NCI-H1436 treated with DMSO at 0.1 percent for 48 hours (cell line): ENCODE measurements at regions not wholly inside any gene's neighbourhood (a gene's known extent, or its start where the extent isn't known, plus 50 kb on each side); places are given as distances from the start of the nearest gene placed in this dataset.
"Not testable (repeated sequence)": the region's sequence is repeated elsewhere in the genome, so short reads cannot be mapped to it uniquely, and the experiment has no call there.

Experiments used
- DNase-seq: peaks from one replicate; lab custom pipeline; 2025; lab: John Stamatoyannopoulos, UW

DNA sequence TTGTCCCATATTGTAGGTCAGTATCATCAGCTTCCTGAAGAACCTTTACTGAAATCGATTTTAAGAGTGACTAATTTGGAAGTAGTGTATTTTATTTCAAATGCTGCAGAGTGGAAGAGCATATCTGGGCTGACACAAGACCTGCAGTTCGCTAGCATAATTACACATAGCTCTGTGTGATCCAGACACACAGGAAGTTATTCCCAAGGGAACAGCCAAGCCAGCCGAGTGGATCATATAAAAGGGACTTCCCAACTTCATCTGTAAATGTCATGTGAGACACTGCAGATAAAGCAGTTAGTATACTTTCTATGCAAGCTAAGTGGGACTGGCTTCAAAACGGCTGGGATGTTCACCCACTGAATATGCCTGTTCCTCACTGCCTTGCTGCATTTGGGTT is 760.4 kb downstream of the SLITRK1 start:
- no peak for DNase-seq

- DNase-seq = no peak
Observed at GRCh38 chr13:83117046-83117445, 765.2 kb downstream of the SLITRK1 start.

GRCh38 chr13:83101574-83102247 is 780.6 kb downstream of the SLITRK1 start:
- not testable (repeated sequence) for DNase-seq

DNA sequence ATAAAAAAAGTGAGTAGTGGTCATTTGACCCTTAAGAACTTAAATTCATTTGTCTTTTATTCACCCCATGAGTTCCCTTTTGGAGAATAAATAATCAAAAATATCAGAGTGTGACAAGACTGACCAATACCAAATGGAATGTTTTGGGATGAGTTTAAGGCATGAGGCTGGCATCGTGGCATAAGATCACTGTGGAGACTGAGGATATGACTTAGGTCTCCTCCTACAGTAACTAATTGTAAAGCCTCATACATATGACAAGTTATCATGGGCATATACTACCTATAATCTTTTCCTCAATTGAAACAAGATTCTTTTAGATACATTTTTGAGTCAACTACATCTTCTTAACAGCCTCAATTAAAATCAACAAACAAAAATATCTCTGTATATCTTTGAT is 782.0 kb downstream of the SLITRK1 start:
- no peak for DNase-seq

- DNase-seq = no peak
Observed at GRCh38 chr13:83088858-83089257, 793.4 kb downstream of the SLITRK1 start.

GRCh38 chr13:83086948-83087347 is 795.3 kb downstream of the SLITRK1 start:
- DNase-seq = no peak

GRCh38 chr13:83086088-83086487 is 796.2 kb downstream of the SLITRK1 start:
- DNase-seq = no peak

- no peak for DNase-seq
Observed at GRCh38 chr13:83085186-83085900, 796.9 kb downstream of the SLITRK1 start.

DNA sequence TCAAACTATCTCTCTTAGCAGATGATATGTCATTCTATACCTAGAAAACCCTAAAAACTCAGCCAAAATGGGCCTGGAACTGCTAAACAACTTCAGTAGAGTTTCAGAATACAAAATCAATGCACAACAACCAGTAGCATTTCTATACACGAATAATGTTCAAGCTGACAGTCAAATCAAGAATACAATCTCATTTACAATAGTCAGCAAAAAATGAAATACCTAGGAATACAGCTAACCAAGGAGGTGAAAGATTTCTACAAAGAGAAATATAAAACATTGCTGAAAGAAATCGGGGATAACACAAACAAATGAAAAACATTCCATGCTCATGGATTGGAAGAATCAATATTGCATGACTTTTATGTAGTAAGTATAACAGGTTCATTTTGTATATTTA is 804.8 kb downstream of the SLITRK1 start:
- no peak for DNase-seq

- DNase-seq = not testable (repeated sequence)
Observed at GRCh38 chr13:83073930-83074329, 808.3 kb downstream of the SLITRK1 start.

- no peak for DNase-seq
Observed at GRCh38 chr13:83065108-83065507, 817.2 kb downstream of the SLITRK1 start.

DNA sequence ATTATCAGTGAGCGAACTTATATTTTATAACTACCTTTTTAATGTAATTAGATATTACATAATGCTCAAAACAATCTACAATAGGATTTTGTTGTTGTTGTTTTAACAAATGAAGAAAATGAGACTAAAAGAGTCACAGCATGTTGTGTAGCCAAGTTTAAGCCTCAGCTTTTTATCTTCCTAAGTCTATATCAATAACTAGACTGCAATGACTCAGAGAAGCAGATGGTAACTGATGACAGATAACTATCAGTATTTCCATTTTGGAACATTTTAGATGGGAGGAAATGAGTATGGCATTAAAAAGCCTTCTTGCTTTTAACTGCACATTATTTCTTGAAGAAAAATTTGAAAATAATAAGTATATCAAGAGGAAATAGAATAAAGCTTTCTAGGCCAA is 825.2 kb downstream of the SLITRK1 start:
- no peak for DNase-seq

DNA sequence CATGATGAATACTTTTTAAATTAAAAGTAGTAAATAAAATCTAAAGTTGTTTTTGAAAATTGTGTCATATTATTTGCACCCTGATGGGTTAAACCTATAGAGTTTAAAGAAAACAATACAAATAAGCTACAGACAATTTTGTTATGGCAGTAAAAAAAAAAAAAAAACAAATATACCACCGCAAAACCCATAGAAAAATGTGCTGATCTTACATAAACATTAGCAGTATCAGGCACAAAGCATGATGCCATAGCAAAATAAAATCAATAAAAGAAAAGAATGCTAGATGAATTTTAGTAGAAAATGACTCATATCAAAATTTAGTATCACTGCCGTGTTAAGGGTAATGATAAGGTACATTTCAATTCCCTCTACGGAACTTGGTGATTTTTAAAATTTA is 826.0 kb downstream of the SLITRK1 start:
- no peak for DNase-seq

DNA sequence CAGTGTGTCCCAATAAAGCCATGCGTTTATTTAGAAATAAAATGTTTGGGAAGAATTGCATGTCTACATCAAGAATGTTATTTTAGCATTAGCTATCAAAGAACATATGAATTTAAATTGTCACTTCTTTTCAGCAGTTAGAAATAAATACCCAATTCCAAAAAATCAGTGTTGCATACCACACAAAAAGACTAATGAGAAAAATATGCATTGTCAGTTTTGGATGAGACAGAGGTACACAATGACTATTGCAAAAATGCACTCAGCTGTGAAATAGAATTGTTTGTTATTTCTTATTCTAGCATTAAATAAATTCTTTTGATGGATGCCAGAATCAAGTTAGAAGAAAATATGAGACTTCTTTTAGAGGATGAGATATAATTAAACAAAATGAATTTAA is 833.9 kb downstream of the SLITRK1 start:
- DNase-seq = no peak

DNA sequence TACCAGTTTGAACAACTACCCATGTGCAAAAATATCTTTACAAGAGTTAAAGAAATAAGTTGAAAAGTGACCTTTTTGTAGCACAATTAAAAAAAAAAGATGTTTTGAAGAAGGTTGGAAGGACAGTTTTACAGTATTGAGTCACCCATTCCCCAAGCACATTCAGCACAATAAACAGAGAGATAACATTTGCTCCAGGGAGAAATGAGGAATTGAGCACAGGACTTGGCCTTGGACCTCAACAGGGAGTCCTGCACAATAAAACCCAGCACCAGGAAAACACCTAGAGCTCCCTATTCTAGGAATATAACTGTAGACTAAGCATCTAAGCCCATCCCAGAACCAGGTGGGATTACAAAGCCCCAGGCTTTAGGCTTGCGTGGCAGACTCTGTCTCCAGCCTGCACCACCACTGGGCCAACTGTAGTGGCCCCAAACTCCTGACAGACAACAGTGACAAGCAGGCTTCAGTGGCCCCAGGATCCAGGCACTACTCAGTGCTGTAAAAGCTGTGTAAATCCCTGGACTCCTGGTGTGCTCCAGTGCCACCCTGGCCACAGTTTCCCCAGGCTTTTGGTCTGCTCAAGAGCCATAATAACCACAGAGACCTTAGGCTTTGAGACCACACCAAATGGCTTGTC is 857.2 kb downstream of the SLITRK1 start:
- DNase-seq = no peak

- DNase-seq = no peak
Observed at GRCh38 chr13:83024232-83024631, 858.0 kb downstream of the SLITRK1 start.

DNA sequence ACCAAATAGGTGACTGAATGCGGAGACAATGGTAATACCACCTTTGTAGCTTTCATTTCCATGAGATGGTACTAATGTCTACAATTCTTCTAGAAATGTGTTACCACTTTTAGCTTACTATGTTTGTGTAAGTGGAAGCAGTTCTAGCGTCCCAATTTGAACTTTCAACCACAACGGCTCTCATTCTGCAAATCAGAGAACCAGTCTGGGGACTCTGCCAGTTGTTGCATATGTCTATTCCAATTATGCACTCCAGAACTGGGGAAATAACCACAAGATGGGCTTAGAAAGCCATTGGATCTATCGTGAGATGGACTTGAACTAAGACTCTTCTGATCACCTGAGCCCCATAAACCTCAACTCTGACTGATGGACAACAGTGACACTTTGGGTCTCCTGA is 862.3 kb downstream of the SLITRK1 start:
- no peak for DNase-seq

- DNase-seq = no peak
Observed at GRCh38 chr13:83009987-83010386, 872.3 kb downstream of the SLITRK1 start.

DNA sequence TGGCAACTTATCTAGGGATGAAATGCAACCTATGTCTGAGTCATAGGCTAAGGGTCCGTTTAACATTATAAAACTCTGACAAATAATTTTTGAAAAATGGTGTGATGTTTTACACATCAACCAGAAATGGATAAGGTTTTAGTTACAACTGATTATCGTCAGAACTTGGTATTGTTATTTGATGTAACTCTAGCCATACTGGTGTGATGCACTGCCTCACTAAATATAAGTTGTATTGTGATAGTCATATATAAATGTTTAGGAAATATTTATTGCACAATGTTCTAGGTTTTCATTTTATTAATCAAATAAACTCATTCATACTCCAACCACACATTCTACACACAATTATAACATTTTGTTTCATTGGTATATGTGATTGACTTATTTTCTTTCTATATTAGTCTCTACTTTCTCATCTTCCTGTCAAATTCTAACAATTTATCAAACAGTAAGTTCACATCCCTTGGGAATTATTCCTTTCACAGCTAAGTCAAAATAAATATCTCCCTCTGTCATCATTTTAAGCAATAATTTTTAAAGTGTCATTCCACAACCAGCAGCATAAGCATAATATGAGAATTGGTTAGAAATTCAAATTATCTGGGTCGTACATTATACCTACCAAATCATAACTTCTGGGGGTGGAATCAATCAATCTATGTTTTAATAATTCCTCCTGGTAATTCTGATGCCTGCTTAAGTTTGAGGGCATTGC is 873.9 kb downstream of the SLITRK1 start:
- no peak for DNase-seq

DNA sequence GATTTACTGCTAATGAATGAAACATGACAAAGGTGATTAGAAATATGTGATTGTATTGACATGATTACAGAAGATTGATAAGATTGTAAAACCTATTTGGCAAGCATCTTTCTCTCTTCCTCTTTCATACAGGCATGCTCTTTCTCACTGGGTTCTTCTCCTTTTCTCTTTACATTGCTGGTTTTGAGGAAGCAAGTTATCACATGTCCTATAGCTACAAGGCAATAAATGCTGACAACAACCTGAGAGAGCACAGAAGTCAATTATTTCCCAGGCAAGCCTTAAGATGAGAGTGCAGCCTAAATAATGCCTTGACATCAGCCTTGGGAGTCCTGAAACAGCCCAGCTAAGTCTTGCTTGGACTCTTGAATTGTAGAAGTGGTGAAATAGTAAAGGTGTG is 875.0 kb downstream of the SLITRK1 start:
- no peak for DNase-seq

DNA sequence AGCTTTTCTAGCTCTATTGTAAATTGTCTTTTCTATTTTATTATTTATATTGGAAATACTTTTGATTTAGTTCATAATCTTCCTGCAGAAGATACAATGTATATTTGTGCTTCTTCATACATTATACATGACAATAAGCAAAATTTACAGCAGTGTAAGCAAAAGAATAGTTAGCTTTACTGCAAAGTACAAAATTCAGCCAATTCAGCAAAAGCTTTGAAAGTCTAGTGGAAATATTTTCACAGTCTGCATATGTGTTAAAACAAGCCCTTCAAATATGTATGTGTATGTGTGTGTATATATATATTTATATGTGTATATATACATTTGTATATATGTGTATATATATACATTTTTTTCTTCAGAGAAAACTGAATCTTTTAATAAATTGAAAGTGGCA is 879.1 kb downstream of the SLITRK1 start:
- no peak for DNase-seq

- DNase-seq = no peak
Observed at GRCh38 chr13:82993417-82993816, 888.9 kb downstream of the SLITRK1 start.

GRCh38 chr13:82976499-82976898 is 905.8 kb downstream of the SLITRK1 start:
- DNase-seq = no peak
